ENCODE measurements at regions not wholly inside any gene's neighbourhood (a gene's known extent, or its start where the extent isn't known, plus 50 kb on each side); places are given as distances from the start of the nearest gene placed in this dataset.
A peak's percentile ranks its signal among the peaks of the same experiment; 100 is the strongest.

DNA sequence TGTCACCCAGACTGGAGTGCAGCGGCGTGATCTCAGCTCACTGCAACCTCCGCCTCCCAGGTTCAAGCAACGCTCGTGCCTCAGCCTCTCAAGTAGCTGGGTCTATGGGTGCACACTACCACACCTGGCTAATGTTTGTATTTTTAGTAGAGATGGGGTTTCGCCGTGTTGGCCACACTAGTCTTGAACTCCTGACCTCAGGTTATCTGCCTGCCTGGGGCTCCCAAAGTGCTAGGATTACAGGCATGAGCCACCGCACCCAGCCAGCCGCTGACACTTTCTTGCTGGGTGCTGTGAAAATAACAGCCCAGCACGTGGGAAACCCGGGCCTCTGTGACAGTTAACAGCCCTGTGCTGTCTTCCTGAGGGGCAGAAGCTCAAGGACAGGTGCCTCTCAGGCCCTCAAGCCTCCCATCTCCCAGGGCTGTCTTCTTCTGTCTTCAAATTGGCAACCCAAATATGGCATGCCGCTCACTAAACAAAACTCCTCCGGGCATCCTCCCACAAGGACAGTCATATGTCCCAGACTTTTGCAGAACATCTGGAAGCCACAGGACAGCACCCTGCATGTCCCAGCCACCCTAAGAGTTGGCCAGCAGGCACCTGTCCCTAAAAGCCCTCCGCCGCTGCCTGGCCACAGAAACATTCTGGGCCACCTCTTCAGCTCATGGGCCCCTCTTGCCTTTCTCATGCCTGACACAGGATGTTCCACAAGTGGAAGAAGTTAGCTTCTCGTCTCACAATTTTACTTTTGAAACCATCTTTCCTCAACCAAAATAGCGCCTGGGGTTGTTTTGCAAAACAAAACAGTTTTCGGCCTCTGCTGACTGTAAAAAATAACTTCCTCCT is 233.6 kb downstream of the SYK start (continued):
- TF ChIP-seq, protein P1, sequence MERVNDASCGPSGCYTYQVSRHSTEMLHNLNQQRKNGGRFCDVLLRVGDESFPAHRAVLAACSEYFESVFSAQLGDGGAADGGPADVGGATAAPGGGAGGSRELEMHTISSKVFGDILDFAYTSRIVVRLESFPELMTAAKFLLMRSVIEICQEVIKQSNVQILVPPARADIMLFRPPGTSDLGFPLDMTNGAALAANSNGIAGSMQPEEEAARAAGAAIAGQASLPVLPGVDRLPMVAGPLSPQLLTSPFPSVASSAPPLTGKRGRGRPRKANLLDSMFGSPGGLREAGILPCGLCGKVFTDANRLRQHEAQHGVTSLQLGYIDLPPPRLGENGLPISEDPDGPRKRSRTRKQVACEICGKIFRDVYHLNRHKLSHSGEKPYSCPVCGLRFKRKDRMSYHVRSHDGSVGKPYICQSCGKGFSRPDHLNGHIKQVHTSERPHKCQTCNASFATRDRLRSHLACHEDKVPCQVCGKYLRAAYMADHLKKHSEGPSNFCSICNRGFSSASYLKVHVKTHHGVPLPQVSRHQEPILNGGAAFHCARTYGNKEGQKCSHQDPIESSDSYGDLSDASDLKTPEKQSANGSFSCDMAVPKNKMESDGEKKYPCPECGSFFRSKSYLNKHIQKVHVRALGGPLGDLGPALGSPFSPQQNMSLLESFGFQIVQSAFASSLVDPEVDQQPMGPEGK (CRISPR knock-in tag; IDR thresholded peaks at IDR 0.05; ENCODE audit: borderline replicate concordance), result no peak
- TF ChIP-seq SNAI2 (CRISPR knock-in tag; IDR thresholded peaks at IDR 0.05), result no peak

DNA sequence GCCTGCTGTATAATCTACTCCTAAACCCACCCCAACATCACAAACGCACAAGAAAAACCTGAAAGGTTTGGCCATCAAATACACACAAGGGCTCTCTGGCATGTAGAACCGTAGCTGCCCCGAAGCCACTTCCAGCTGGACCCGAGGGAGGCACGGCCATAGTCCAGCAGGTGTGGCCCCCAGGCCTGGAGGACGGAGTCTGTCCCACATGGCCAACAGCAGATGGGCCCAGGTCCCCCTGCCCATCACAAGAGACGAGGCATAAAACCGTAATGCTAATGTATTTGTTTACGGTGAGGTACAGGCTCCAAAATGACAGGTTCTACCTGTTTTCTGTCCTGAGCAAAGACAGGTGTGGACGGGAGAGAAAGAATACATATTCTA is 234.2 kb downstream of the SYK start:
- ATAC-seq, result no peak
- TF ChIP-seq ZNF565 (CRISPR knock-in tag; conservative IDR thresholded peaks at IDR 0.05; ENCODE audit: low read depth) (no peak), ZFP30 (CRISPR knock-in tag; IDR thresholded peaks at IDR 0.05) (no peak), ZNF8 (CRISPR knock-in tag; IDR thresholded peaks at IDR 0.05) (no peak)
- TF ChIP-seq, protein P1 (CRISPR knock-in tag; IDR thresholded peaks at IDR 0.05; ENCODE audit: borderline replicate concordance), result no peak
- TF ChIP-seq, protein P2, sequence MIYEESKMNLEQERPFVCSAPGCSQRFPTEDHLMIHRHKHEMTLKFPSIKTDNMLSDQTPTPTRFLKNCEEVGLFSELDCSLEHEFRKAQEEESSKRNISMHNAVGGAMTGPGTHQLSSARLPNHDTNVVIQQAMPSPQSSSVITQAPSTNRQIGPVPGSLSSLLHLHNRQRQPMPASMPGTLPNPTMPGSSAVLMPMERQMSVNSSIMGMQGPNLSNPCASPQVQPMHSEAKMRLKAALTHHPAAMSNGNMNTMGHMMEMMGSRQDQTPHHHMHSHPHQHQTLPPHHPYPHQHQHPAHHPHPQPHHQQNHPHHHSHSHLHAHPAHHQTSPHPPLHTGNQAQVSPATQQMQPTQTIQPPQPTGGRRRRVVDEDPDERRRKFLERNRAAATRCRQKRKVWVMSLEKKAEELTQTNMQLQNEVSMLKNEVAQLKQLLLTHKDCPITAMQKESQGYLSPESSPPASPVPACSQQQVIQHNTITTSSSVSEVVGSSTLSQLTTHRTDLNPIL (CRISPR knock-in tag; IDR thresholded peaks at IDR 0.05; ENCODE audit: low read depth), result no peak

DNA sequence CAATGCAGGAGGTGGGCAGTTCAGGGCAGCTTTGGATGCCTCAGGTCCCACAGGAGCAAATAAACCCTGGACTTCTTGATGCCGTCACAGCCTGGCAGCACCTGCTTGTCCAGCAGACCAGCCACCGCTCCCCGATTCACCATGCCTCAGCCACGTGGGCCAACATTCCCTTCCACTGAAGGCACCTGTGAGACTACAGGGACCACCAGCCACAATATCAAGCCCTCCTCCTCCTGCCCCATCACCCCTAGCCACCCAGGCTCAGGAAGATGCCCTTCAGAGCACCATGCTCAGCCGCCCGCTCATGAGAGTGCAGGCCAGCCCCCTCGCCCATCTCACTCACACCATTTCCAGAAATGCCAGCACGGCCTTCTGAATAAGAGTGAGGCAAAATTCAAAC is 234.7 kb downstream of the SYK start:
- TF ChIP-seq CSDC2 (CRISPR knock-in tag; IDR thresholded peaks at IDR 0.05) (no peak), ESRRG (CRISPR knock-in tag; IDR thresholded peaks at IDR 0.05) (no peak), ZNF565 (CRISPR knock-in tag; conservative IDR thresholded peaks at IDR 0.05; ENCODE audit: low read depth) (no peak), ZFP30 (CRISPR knock-in tag; IDR thresholded peaks at IDR 0.05) (no peak), GLIS3 (CRISPR knock-in tag; IDR thresholded peaks at IDR 0.05) (no peak)
- TF ChIP-seq, protein P3, sequence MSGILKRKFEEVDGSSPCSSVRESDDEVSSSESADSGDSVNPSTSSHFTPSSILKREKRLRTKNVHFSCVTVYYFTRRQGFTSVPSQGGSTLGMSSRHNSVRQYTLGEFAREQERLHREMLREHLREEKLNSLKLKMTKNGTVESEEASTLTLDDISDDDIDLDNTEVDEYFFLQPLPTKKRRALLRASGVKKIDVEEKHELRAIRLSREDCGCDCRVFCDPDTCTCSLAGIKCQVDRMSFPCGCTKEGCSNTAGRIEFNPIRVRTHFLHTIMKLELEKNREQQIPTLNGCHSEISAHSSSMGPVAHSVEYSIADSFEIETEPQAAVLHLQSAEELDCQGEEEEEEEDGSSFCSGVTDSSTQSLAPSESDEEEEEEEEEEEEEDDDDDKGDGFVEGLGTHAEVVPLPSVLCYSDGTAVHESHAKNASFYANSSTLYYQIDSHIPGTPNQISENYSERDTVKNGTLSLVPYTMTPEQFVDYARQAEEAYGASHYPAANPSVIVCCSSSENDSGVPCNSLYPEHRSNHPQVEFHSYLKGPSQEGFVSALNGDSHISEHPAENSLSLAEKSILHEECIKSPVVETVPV (CRISPR knock-in tag; IDR thresholded peaks at IDR 0.05), result no peak
- ATAC-seq, result no peak

DNA sequence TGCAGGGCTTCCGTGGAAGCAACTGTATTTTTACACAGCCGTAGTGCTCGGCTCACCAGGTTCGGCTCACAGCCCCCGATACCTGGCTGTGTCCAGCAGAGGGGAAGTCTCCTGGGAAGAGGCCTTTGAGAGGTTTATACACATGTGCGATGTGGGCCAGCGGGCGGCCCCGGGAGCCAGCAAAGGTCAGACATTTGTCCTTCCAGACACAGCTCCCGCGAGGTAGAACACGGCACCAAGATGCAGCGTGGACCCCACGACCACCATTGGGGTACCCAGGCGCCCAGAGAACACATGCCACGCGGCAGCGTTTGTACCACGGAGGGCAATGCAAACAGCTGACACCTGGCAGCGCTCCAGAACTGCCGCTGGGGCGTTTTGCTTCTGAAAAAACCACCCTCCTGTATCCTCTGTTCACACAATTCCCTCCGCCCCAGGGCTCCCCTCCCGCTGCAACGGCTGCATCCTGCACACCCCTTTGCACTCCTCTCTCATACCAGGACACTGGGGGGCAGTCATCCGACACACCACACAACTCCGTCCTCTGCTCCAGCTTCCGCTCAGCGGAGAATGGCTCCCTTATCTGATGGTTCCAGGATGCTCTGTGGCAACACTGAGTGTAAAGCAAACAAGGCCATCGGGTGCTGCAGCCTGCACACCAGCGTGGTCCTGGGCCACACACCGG is 235.3 kb downstream of the SYK start:
- TF ChIP-seq ZNF8 (CRISPR knock-in tag; IDR thresholded peaks at IDR 0.05) (peak; percentile 31; the same call in 1 of the 2 replicates), TCF4 (CRISPR knock-in tag; IDR thresholded peaks at IDR 0.05; ENCODE audit: borderline replicate concordance) (peak; percentile 20; the same call in 1 of the 2 replicates)
- TF ChIP-seq, protein P1 (CRISPR knock-in tag; IDR thresholded peaks at IDR 0.05; ENCODE audit: borderline replicate concordance), result no peak
- peak; percentile 99 for ATAC-seq

DNA sequence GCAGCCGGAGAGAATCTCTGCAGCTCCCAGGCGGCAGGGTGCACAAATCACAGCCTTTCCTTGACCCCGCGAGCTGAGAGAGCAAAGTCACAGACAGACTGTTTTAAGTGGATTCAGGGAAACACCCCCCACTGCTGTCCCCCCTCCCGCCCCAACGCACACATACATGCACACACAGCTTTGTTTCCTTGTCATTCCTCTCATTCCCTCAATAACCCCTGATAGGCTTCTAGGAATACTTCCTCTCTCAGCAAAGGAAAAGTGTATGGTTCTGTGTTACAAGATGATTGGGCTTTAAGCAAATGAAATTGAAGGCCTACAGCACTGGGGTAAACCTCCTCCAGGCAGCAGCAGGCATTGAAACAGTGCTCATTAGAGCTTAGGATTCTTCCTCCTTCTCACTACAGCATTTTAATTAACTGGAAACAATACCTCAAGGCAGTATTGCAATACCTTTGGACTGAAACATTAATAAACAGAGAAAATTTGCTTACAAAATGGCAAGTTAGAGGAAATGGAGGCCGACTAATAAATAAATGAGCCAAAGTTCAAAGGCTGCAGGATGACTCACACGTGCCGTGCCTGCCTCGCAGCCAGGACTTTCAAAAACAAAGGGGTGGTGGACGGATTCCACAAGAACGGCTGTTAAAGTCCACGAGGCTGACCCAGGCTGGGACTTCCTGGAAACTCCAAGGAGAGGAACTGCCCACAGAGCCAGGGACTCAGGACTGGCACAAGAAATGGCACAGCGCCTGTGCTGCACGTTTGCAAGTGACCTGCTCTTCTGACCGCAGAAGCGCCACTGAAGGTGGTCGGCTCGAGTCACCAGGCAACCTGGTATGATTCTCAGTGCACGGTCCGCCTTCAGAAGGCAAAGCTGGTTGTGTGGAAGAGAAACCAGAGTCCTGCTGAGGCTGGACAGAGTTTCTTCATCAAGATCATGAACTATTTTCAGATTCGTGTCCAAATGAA is 236.2 kb downstream of the SYK start:
- peak; percentile 40 for ATAC-seq
- TF ChIP-seq ZNF565 (CRISPR knock-in tag; conservative IDR thresholded peaks at IDR 0.05; ENCODE audit: low read depth) (no peak), ISL1 (CRISPR knock-in tag; IDR thresholded peaks at IDR 0.05) (no peak), RARB (CRISPR knock-in tag; IDR thresholded peaks at IDR 0.05) (no peak), ARNTL (CRISPR knock-in tag; IDR thresholded peaks at IDR 0.05; ENCODE audit: borderline replicate concordance, low read depth) (no peak), ZFP30 (CRISPR knock-in tag; IDR thresholded peaks at IDR 0.05) (no peak)
- TF ChIP-seq, protein P4, sequence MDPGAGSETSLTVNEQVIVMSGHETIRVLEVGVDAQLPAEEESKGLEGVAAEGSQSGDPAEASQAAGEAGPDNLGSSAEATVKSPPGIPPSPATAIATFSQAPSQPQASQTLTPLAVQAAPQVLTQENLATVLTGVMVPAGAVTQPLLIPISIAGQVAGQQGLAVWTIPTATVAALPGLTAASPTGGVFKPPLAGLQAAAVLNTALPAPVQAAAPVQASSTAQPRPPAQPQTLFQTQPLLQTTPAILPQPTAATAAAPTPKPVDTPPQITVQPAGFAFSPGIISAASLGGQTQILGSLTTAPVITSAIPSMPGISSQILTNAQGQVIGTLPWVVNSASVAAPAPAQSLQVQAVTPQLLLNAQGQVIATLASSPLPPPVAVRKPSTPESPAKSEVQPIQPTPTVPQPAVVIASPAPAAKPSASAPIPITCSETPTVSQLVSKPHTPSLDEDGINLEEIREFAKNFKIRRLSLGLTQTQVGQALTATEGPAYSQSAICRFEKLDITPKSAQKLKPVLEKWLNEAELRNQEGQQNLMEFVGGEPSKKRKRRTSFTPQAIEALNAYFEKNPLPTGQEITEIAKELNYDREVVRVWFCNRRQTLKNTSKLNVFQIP (CRISPR knock-in tag; IDR thresholded peaks at IDR 0.05; ENCODE audit: borderline replicate concordance, low read depth), result no peak
- TF ChIP-seq, protein P5, sequence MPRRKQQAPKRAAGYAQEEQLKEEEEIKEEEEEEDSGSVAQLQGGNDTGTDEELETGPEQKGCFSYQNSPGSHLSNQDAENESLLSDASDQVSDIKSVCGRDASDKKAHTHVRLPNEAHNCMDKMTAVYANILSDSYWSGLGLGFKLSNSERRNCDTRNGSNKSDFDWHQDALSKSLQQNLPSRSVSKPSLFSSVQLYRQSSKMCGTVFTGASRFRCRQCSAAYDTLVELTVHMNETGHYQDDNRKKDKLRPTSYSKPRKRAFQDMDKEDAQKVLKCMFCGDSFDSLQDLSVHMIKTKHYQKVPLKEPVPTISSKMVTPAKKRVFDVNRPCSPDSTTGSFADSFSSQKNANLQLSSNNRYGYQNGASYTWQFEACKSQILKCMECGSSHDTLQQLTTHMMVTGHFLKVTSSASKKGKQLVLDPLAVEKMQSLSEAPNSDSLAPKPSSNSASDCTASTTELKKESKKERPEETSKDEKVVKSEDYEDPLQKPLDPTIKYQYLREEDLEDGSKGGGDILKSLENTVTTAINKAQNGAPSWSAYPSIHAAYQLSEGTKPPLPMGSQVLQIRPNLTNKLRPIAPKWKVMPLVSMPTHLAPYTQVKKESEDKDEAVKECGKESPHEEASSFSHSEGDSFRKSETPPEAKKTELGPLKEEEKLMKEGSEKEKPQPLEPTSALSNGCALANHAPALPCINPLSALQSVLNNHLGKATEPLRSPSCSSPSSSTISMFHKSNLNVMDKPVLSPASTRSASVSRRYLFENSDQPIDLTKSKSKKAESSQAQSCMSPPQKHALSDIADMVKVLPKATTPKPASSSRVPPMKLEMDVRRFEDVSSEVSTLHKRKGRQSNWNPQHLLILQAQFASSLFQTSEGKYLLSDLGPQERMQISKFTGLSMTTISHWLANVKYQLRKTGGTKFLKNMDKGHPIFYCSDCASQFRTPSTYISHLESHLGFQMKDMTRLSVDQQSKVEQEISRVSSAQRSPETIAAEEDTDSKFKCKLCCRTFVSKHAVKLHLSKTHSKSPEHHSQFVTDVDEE (CRISPR knock-in tag; IDR thresholded peaks at IDR 0.05), result no peak
